ENCODE measurements at regions not wholly inside any gene's neighbourhood (a gene's known extent, or its start where the extent isn't known, plus 50 kb on each side); places are given as distances from the start of the nearest gene placed in this dataset.

DNA sequence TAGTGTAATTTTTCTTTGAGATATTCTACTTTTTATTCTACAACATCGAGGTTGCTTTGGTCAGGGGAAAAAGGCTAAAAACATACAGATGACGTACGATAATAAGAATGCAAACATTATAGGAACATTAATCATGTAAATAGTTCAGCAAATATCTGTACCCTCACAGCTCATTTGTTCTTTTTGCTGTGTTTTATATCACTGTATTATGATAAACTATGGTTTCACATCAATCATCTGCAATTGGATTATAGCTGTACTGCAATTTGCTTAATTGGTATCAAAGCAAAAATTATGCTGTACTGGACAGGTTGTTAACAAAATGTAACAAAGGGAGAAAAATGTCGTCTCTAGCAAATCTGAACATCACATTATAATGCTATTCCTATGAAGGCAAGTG is 597.1 kb downstream of the EPHA7 start:
- TF ChIP-seq, protein P1, sequence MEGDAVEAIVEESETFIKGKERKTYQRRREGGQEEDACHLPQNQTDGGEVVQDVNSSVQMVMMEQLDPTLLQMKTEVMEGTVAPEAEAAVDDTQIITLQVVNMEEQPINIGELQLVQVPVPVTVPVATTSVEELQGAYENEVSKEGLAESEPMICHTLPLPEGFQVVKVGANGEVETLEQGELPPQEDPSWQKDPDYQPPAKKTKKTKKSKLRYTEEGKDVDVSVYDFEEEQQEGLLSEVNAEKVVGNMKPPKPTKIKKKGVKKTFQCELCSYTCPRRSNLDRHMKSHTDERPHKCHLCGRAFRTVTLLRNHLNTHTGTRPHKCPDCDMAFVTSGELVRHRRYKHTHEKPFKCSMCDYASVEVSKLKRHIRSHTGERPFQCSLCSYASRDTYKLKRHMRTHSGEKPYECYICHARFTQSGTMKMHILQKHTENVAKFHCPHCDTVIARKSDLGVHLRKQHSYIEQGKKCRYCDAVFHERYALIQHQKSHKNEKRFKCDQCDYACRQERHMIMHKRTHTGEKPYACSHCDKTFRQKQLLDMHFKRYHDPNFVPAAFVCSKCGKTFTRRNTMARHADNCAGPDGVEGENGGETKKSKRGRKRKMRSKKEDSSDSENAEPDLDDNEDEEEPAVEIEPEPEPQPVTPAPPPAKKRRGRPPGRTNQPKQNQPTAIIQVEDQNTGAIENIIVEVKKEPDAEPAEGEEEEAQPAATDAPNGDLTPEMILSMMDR (IDR thresholded peaks at IDR 0.05) = no peak
- no peak for TF ChIP-seq POLR2A (IDR thresholded peaks at IDR 0.05)
